MM.1S (cell line): ENCODE measurements at regions not wholly inside any gene's neighbourhood (a gene's known extent, or its start where the extent isn't known, plus 50 kb on each side); places are given as distances from the start of the nearest gene placed in this dataset.

Experiments used
- CTCF ChIP-seq: fragments of 300-600 bp; sonication (generic); IDR thresholded peaks from 2 replicates; pipeline ENCODE4 v1.5.1; 2016; ENCODE audit warnings: antibody characterized with exemption, low read length, mixed read lengths
- EZH2 ChIP-seq: fragments of 300-600 bp; sonication (generic); optimal IDR thresholded peaks from 2 replicates; pipeline ENCODE3; 2017; ENCODE audit warnings: low read depth, mild to moderate bottlenecking, antibody characterized with exemption, low read length, mixed read lengths
- EZH2phosphoT487 ChIP-seq: fragments of 300-600 bp; sonication (generic); IDR thresholded peaks from 2 replicates; pipeline ENCODE4 v1.6.1; 2018; ENCODE audit warnings: antibody characterized with exemption, low read length

- TF ChIP-seq CTCF (no peak), EZH2 (no peak), EZH2phosphoT487 (no peak)
Measured at GRCh38 chr12:60042835-60043234, 447.0 kb downstream of the SLC16A7 start.
